Activated CD8-positive, alpha-beta memory T cell treated with anti-CD3 and anti-CD28 coated beads, Interleukin-2, amount 50 U/mL, for 1 hour (primary cell): ENCODE measurements at regions not wholly inside any gene's neighbourhood (a gene's known extent, or its start where the extent isn't known, plus 50 kb on each side); places are given as distances from the start of the nearest gene placed in this dataset.
"Not testable (repeated sequence)": the region's sequence is repeated elsewhere in the genome, so short reads cannot be mapped to it uniquely, and the experiment has no call there.

Source experiments
- DNase-seq: peaks from one replicate; pipeline ENCODE4 v3.0.0-alpha.2; 2020; ENCODE audit errors: extremely low read depth

- not testable (repeated sequence) for DNase-seq
Observed at GRCh38 chr12:125561008-125561407, 495.8 kb downstream of the AACS start.

- no peak for DNase-seq
Observed at GRCh38 chr12:125564753-125565152, 499.5 kb downstream of the AACS start.

- no peak for DNase-seq
Observed at GRCh38 chr12:125567581-125567980, 502.3 kb downstream of the AACS start.

- DNase-seq: no peak
Observed at GRCh38 chr12:125568306-125568705, 503.1 kb downstream of the AACS start.

- no peak for DNase-seq
Observed at GRCh38 chr12:125573271-125573670, 508.0 kb downstream of the AACS start.

GRCh38 chr12:125577334-125577733 lies 512.1 kb downstream of the AACS start:
- no peak for DNase-seq

GRCh38 chr12:125579916-125580315 lies 514.7 kb downstream of the AACS start:
- no peak for DNase-seq

- no peak for DNase-seq
Observed at GRCh38 chr12:125583071-125583470, 517.8 kb downstream of the AACS start.

- DNase-seq: no peak
Observed at GRCh38 chr12:125586441-125586840, 521.2 kb downstream of the AACS start.

GRCh38 chr12:125593269-125593668 lies 528.0 kb downstream of the AACS start:
- no peak for DNase-seq

- DNase-seq: no peak
Observed at GRCh38 chr12:125604976-125605375, 539.7 kb downstream of the AACS start.

- DNase-seq: no peak
Observed at GRCh38 chr12:125606312-125606711, 541.1 kb downstream of the AACS start.

- DNase-seq: no peak
Observed at GRCh38 chr12:125610292-125610691, 545.1 kb downstream of the AACS start.

- DNase-seq: no peak
Observed at GRCh38 chr12:125610971-125611370, 545.7 kb downstream of the AACS start.

- no peak for DNase-seq
Observed at GRCh38 chr12:125614058-125614457, 548.8 kb downstream of the AACS start.

GRCh38 chr12:125619723-125620122 lies 554.5 kb downstream of the AACS start:
- DNase-seq: no peak

- DNase-seq: no peak
Observed at GRCh38 chr12:125633686-125634085, 568.5 kb downstream of the AACS start.

GRCh38 chr12:125634813-125635212 lies 569.6 kb downstream of the AACS start:
- DNase-seq: no peak

- DNase-seq: no peak
Observed at GRCh38 chr12:125639826-125640225, 574.6 kb downstream of the AACS start.

GRCh38 chr12:125643055-125643454 lies 577.8 kb downstream of the AACS start:
- no peak for DNase-seq

- no peak for DNase-seq
Observed at GRCh38 chr12:125645724-125646123, 580.5 kb downstream of the AACS start.

GRCh38 chr12:125650587-125650986 lies 585.4 kb downstream of the AACS start:
- no peak for DNase-seq

GRCh38 chr12:125651625-125652024 lies 586.4 kb downstream of the AACS start:
- no peak for DNase-seq

- no peak for DNase-seq
Observed at GRCh38 chr12:125652681-125653080, 587.4 kb downstream of the AACS start.

GRCh38 chr12:125657681-125658080 lies 592.4 kb downstream of the AACS start:
- no peak for DNase-seq
